VCaP (cell line): ENCODE measurements at regions not wholly inside any gene's neighbourhood (a gene's known extent, or its start where the extent isn't known, plus 50 kb on each side); places are given as distances from the start of the nearest gene placed in this dataset.

Experiments used
- H3K27ac ChIP-seq: fragments of 450-650 bp; 2 replicates; pipeline ENCODE4 v1.5.1; 2017
- CTCF ChIP-seq: fragments of 450-650 bp; conservative IDR thresholded peaks from 2 replicates; pipeline ENCODE4 v1.5.1; 2017; ENCODE audit warnings: mild to moderate bottlenecking, moderate library complexity

GRCh38 chr1:65688848-65689247 lies 103.8 kb upstream of the PDE4B start:
- no peak for TF ChIP-seq CTCF
- peak overlapping the region; percentile 51; the same call in 1 of the 2 replicates for H3K27ac ChIP-seq

- no peak for TF ChIP-seq CTCF
- H3K27ac ChIP-seq, result no peak overlapping the region
Observed at GRCh38 chr1:65691152-65691900, 101.4 kb upstream of the PDE4B start.

GRCh38 chr1:65691972-65692371 lies 100.7 kb upstream of the PDE4B start:
- no peak overlapping the region for H3K27ac ChIP-seq
- no peak for TF ChIP-seq CTCF

- no peak overlapping the region for H3K27ac ChIP-seq
- no peak for TF ChIP-seq CTCF
Observed at GRCh38 chr1:65694126-65694525, 98.6 kb upstream of the PDE4B start.

GRCh38 chr1:65694933-65695332 lies 97.8 kb upstream of the PDE4B start:
- H3K27ac ChIP-seq, result no peak overlapping the region
- TF ChIP-seq CTCF, result no peak

GRCh38 chr1:65698590-65698989 lies 94.1 kb upstream of the PDE4B start:
- no peak overlapping the region for H3K27ac ChIP-seq
- no peak for TF ChIP-seq CTCF

GRCh38 chr1:65703853-65704252 lies 88.8 kb upstream of the PDE4B start:
- no peak overlapping the region for H3K27ac ChIP-seq
- TF ChIP-seq CTCF, result no peak
